MM.1S (cell line): ENCODE measurements at regions not wholly inside any gene's neighbourhood (a gene's known extent, or its start where the extent isn't known, plus 50 kb on each side); places are given as distances from the start of the nearest gene placed in this dataset.

Source experiments
- EZH2 ChIP-seq: fragments of 300-600 bp; sonication (generic); optimal IDR thresholded peaks from 2 replicates; pipeline ENCODE3; 2017; ENCODE audit warnings: low read depth, mild to moderate bottlenecking, antibody characterized with exemption, low read length, mixed read lengths
- TF ChIP-seq, protein P1 (sequence below): fragments of 300-600 bp; sonication (generic); IDR thresholded peaks from 2 replicates; pipeline ENCODE4 v1.5.1; 2016; ENCODE audit warnings: antibody characterized with exemption, low read length, mixed read lengths

DNA sequence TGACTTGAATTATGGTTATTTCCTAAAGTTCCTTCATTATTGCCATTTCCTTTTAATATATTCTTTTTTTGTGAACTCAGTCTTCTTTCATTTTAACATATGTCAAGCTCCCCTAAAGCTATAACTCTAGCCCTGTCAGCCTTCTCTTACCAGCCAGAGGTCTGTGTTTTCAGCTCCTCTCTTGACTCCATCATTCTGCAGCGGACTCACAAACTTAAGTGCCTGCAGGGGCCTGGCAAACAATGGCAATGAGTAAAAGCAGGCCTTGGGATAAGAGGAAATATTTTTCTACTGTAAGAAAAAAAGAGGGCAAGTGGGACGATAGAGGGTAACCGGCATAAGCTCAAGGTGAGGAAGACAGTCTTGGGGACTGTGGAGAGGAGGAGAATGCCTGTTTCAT is 424.5 kb upstream of the RGS6 start:
- TF ChIP-seq, protein P1, sequence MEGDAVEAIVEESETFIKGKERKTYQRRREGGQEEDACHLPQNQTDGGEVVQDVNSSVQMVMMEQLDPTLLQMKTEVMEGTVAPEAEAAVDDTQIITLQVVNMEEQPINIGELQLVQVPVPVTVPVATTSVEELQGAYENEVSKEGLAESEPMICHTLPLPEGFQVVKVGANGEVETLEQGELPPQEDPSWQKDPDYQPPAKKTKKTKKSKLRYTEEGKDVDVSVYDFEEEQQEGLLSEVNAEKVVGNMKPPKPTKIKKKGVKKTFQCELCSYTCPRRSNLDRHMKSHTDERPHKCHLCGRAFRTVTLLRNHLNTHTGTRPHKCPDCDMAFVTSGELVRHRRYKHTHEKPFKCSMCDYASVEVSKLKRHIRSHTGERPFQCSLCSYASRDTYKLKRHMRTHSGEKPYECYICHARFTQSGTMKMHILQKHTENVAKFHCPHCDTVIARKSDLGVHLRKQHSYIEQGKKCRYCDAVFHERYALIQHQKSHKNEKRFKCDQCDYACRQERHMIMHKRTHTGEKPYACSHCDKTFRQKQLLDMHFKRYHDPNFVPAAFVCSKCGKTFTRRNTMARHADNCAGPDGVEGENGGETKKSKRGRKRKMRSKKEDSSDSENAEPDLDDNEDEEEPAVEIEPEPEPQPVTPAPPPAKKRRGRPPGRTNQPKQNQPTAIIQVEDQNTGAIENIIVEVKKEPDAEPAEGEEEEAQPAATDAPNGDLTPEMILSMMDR, result no peak
- no peak for TF ChIP-seq EZH2
